ENCODE measurements at regions not wholly inside any gene's neighbourhood (a gene's known extent, or its start where the extent isn't known, plus 50 kb on each side); places are given as distances from the start of the nearest gene placed in this dataset.
"Not testable (repeated sequence)": the region's sequence is repeated elsewhere in the genome, so short reads cannot be mapped to it uniquely, and the experiment has no call there.

GRCh38 chr20:48058611-48059559 is 273.6 kb upstream of the SULF2 start:
- no peak for DNase-seq

DNA sequence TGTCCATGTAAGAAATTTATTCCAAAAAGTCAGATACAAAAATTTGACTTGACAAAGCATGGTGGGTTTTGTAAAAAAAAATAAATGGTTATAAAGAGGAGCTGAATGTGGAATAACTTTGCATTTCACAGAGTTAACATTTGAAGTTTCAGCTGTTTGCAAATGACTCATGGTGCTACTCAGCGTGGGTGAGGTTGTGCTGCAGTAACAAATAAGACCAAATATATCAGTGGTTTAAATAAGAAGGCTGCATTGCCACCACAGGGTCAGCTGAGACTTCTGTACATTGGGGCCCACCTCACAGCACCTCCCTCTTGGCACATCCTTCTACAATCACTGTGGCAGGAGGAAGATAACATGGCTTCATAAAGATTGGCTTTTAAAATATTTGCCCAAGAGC is 272.5 kb upstream of the SULF2 start:
- DNase-seq, result no peak

DNA sequence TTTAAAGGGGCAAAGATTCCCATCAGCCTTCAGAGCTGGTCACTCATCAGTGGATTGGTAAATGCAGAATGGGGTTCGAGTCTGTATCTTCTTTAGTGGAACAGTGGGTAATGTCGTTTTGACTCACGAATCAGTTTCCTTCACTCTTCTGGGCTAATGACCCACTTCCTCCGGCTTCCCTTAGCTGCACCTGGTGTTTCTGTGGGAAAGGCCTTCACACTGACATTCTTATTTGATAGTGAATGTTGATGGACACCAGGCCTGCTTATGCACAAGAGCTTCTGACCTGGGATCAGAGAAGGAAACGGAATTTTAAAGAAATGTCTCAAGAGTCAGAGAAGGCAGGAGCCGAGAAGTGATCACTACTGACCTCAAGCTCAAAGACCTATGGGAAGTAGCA is 272.0 kb upstream of the SULF2 start:
- no peak for DNase-seq

- DNase-seq, result no peak
These were observed 270.9 kb upstream of the SULF2 start for GRCh38 chr20:48056218-48056617.

GRCh38 chr20:48054051-48054450 is 268.8 kb upstream of the SULF2 start:
- no peak for DNase-seq

DNA sequence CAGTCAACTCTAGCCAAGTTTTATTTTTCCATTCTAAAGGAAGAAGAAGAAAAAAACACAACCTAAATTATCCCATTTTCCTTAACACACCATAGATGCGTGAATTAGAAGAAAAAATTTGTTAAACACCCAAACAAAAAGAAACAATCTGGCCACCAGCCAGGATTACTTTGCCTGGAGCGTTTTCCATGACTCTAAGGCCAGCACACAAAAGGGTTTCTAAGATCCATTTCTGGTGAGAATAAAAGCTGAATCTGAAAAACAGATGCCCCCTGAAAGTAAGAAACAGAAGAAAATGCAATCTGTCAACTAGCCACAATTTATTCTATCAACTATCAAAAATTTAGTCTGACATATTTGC is 267.2 kb upstream of the SULF2 start:
- DNase-seq, result no peak

DNA sequence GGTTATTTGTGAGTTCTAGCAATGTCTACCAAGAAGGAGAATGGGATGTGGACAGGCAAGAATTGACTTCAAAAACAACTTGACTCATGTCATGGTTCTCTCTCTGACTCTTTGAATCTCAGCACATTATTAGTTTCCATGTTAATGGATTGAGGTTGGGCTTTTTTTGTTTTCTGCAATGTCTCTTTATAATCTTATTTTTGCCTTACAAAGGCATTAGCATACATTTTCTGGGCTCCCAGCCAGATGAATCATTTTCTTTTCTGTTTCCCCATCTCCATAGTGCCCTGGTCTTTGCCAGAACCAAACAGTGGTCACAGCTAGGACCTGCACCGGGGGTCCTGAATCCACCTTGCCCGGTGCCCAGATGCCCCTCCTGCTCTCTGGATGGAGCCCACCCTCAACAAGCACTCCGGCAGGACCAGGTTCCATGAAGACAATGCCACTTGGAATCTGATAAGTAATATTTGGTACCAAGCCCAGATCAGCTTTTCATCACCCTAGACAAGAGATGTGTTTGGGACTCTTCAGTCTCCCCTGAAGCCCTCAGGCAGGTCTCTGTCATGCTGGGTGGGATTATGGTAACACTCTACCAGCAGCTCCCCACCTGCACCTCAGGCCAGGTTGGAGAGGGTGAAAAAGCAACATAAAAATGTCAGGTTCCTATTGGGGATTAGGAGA is 266.7 kb upstream of the SULF2 start:
- DNase-seq, result no peak

DNA sequence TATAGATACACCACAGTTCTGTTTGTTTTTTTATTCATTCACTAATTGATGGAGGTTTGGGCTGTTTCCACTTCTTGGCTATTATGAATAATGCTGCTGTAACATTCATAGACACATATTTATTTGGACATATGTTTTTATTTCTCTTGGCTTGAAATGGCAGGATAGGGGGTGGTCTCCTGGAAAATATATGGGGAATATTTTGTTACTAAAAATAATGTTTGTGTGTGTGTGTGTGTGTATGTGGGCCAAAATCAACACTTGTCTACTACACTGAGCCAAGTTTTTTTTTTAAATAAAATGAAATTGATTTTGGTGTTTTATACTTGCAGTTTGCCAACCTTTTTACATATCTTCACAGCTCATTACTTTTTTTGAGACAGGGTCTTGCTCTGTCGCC is 264.4 kb upstream of the SULF2 start:
- no peak for DNase-seq

DNA sequence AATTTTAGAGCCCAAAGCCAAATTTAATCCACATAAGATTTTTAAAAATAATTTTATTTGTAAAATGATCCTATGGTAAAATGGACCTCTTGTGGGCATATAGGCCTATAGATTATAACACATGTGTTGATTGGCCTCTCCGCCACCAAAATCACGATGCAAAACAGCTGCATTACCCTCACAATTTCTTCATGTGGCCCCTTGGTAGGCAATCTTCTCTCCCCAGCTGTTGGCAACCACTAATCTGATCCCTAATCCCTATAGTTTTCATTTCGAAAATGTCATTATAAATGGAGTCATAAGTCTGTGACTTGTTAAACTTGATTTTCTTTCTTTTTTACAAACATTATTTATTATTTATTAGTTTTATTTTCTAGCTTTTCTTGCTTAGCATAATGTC is 263.9 kb upstream of the SULF2 start:
- no peak for DNase-seq

DNA sequence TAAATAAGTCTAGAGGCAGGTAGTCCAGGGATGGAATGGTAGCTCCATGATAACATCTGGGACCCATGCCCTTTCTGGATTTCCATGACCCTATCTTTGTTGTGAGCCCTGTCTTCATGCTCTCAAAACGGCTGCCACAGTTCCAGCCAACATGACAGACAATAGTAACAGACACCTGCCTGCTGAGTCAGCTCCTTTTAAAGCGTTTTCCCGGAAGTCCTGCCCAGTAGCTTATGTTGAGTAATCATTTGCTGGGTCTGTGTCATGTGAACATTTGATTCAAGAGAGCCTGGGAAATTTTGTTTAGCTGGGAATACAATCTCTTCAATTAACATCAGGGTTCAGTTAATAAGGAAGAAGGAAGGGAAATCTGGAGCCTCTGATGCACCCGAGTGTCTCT is 262.2 kb upstream of the SULF2 start:
- DNase-seq, result no peak

DNA sequence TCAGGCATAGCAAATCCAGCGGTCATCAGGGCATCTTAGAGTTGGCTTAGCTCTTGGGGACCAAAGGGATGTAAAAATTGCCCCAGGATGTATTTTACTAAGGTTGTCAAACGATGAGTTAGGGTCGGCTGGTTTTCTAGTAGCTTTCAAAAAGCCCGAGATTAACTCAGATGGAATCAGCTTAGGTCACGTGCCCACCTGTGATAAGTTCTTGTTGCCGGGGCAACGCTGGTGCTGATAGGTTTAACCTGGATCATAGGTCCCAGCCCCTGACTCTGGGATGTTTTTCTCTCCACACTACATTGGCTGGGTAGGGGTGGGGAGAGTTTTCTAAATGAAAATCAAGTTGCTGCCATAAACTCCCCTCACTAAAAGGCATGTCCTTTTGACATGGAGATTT is 257.3 kb upstream of the SULF2 start:
- DNase-seq, result no peak

- no peak for DNase-seq
These were observed 255.9 kb upstream of the SULF2 start for GRCh38 chr20:48041078-48041780.

- DNase-seq, result no peak
These were observed 255.2 kb upstream of the SULF2 start for GRCh38 chr20:48040491-48040890.

DNA sequence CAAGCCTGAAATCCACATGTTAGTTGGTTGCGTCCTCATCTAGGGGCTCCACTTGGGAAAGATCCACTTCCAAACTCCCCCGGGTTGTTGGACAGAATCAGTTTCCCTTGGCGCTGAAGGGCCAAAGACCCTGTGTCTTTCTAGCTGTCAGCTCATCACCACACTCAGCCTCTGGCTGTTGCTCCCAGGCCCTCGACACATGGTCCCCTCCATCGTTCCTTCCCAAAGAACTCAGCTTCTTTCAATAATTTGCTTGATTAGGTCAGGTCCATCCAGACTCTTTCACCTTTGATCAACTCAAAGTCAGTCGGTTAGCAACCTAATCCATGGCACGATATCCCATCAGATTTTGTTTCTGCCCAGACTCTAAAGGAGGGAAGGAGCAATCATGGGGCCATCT is 254.8 kb upstream of the SULF2 start:
- DNase-seq, result no peak

DNA sequence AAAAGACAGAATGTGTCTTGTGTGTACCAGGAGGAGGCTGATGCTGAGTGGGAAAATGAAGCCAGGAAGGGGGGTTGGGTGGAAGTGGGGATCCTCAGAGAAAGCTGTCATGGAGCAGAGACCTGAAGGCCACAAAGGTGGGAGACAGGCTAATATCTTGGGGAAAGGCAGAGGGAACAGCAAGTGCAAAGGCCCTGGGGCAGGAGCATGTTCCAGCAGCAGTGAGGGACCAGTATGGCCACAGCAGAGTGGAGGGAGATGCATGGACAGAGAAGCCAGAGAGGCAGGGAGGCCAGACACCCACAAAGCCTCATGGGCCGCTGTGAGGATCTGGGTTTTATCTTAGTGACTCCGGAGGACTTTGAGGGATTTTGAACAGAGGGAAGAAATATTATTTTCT is 254.2 kb upstream of the SULF2 start:
- DNase-seq, result no peak

DNA sequence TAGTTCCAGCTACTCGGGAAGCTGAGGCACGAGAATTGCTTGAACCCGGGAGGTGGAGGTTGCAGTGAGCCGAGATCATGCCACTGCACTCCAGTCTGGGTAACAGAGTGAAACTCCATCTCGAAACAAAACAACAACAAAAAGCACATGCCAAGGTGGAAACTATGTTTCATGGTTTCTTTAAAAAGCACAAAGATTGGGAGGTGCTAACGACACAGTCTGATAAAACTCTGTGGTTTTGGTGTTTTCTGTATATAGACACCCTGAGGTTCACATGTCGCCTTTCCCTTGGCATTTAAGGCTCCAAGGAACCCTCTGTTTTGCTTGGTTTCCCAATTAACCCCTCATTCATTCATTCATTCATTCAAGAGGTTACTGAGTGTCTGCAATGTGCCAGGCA is 253.4 kb upstream of the SULF2 start:
- DNase-seq, result no peak

GRCh38 chr20:48037798-48038197 is 252.5 kb upstream of the SULF2 start:
- DNase-seq, result not testable (repeated sequence)

DNA sequence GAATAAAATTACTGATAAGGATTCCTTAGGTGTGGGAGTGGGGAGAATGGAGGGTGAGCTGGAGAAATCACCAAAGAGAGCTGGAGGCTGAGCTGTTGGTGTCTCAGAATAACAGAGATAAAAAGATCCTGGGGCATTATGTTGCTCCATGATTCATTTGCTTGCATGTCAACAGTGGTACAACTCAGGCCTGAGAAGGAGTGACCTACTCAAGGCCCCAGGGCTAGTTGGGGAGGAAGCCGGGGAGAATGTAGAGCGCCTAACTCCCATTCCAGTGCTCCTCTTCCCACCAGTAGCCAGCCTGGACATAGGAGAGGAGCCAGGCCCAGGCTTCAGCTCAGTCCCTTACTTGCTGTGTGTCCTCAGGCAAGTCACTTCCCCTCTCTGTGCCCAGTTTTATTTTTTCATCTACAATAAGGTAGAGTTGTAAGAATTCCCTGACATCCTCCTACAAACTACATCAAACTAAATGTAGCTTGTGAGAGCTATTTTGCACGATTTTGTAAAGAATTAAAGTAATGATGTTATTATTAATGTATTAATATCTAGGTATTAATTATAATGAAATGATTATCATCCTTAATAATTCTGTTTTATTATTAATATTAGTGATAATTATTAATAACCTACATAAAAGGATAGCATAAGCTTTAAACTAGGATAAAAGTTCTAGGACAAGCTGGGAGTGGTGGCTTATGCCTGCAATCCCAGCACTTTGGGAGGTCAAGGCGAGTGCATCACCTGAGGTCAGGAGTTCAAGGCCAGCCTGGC is 250.9 kb upstream of the SULF2 start:
- no peak for DNase-seq

DNA sequence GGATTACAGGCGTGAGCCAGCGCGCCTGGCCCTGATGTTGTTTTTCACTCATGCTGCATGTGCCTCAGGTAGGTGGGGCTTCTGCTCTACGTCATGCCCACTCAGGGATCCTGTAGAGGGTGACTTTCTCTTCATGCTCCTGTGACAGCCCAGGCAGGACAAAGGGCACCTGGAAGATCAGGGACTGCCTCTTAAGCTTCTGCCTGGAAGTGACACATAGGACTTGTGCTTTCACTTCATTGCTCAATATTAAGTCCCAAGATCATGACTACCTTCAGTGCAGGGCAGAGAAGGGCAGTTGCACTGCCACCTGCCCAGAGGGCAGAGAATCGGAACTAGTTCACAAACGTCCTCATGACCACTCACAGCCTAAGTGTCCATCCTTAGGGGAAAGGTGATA is 249.5 kb upstream of the SULF2 start:
- DNase-seq, result no peak

GRCh38 chr20:48033005-48033404 is 247.7 kb upstream of the SULF2 start:
- DNase-seq, result not testable (repeated sequence)

GRCh38 chr20:48031122-48031521 is 245.8 kb upstream of the SULF2 start:
- no peak for DNase-seq

- no peak for DNase-seq
These were observed 241.8 kb upstream of the SULF2 start for GRCh38 chr20:48026981-48027592.
